NCI-H510A treated with DMSO at 0.1 percent for 48 hours (cell line): ENCODE measurements at regions not wholly inside any gene's neighbourhood (a gene's known extent, or its start where the extent isn't known, plus 50 kb on each side); places are given as distances from the start of the nearest gene placed in this dataset.

ENCODE experiments used
- DNase-seq: peaks from one replicate; lab custom pipeline; 2025; lab: John Stamatoyannopoulos, UW

GRCh38 chr5:155921621-155922020 is 405.3 kb upstream of the SGCD start:
- no peak for DNase-seq

- DNase-seq, result no peak
Measured at GRCh38 chr5:155923784-155924183, 403.2 kb upstream of the SGCD start.

DNA sequence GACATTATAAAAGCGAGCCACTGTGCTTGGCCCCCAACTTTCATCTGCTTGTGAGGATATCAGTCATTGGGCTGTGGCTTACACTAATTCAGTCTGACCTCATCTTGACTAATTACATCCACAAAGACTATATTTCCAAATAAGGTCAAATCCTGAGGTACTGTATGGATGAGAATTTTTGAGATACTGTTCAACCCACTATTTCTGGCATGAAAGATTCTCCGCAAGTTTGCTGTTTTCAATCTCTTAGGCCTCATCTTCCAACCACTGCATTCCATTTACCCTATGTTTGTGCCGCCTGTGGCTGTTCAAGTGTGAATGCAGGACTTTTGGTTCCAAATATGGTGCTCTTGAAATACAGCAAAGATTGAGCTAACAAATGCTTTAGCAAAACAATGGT is 400.9 kb upstream of the SGCD start:
- DNase-seq, result no peak

DNA sequence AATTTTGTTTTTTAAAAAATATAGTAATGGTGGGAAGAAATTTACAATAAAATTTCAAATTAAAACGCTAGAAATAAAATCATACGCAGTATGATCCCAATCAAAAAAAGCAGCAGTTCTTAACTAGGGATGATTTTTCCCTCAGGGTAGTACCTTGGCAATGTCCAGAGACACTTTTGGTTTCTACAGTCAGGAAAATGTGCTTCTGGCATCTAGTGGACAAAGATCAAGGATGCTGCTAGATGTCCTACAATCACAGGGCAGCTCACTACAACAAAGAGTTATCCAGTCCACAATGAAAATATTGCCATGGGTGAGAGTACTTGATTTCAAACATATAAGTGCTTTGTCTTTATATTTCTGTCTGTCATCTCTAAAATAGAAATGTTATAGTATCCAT is 400.2 kb upstream of the SGCD start:
- no peak for DNase-seq

- DNase-seq, result no peak
Measured at GRCh38 chr5:155929112-155929511, 397.9 kb upstream of the SGCD start.

DNA sequence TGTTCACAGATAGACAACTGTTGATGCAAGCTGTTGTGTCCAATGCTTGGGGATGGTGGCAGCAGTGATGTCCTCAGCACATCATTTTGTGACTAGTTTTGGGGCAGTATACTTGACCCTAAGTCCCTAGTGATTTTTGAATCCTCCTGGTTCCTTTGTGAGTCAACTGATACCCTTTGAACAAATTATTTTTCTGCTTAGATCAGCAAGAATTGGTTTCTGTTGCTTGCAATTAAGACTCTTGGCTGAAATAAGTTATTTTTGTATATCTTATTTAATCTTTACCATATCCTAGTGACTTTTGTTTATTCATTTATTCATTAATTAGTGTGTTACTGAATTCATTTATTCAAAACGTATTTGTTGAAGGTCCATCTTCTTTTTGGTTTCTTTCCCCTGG is 392.0 kb upstream of the SGCD start:
- DNase-seq, result no peak

DNA sequence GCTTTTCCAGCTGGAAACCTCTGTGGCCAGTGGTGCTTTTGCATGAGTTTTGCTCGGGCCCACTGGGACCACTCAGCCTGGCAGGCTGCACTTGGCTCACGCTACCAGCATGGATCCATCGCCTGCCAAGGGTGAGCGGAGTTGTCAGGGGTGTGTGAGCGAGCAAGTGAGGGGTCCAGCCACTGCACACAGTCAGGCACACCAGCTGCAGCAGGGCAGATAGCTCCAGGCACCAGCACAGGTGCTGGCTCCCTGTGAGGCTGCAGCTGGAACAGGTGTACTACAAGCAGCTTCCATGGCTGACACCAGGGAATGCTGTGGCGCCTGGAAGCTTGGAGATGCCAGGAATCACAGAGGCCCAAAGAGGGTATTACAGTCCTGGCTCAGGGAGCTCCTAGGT is 391.2 kb upstream of the SGCD start:
- no peak for DNase-seq

DNA sequence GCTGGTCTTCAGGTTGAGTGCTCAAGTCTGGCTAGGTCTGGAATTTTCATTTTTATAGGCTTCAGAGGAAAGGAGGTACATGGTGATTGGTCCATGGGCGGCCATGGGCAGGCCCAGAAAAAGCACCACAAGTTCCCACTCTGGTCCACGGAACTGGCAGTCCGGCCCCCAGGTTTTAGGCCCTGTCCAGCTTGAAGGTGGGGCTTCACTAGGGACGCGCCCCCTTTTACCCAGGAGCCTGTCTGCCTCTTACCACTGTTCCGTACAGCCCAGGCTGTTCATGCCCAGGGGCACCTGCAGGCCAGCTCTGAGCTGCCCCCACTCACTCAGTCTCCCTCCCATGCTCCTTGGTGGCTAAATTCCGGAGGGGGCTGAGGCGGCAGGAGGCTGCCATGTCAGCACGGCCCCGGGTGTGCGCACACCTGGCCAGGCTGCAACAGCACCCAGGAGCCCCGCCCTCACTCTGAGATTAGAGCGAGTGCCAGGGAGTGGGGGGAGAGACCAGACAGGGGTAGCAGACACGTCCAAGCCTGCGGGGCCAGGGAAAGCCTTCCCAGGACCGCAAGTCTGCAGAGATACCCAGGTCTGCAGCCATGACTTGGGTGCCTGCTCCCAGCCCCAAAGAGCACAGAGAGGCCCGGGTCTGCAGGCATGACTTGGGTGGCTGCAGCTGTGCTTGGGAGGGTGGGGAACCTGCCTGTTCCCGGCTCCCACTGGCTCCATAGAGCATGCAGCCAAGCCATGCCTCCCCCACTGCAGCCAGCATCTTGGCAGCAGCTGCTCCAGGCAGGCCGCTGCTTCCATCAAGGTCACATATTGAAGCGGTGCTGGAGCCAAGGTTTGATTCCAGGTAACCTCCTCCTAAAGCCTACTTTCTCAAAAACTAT is 390.2 kb upstream of the SGCD start:
- DNase-seq, result no peak

GRCh38 chr5:155938051-155938450 is 388.9 kb upstream of the SGCD start:
- no peak for DNase-seq

DNA sequence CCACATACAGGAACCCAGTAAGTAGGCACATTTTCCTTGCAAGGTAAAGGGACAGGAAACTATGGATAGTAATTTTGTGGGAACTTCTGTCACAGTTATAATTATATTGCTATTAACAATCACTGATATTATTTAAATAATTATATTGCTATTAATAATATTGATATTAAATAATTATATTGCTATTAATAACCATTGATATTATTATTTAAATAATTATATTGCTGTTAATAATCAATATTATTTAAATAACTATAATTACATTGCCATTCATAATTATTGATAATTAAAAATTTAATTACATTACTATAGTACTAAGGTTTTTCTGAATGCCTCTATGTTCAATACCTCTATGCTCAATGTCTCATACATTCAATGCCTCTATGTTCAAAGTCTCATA is 385.6 kb upstream of the SGCD start:
- DNase-seq, result no peak

GRCh38 chr5:155943516-155944407 is 383.2 kb upstream of the SGCD start:
- DNase-seq, result peak; percentile 9

- no peak for DNase-seq
Measured at GRCh38 chr5:155947394-155948062, 379.4 kb upstream of the SGCD start.

GRCh38 chr5:155948576-155948975 is 378.4 kb upstream of the SGCD start:
- no peak for DNase-seq

- DNase-seq, result no peak
Measured at GRCh38 chr5:155952486-155953089, 374.4 kb upstream of the SGCD start.

- no peak for DNase-seq
Measured at GRCh38 chr5:155953335-155953734, 373.6 kb upstream of the SGCD start.

GRCh38 chr5:155954701-155955445 is 372.1 kb upstream of the SGCD start:
- no peak for DNase-seq

DNA sequence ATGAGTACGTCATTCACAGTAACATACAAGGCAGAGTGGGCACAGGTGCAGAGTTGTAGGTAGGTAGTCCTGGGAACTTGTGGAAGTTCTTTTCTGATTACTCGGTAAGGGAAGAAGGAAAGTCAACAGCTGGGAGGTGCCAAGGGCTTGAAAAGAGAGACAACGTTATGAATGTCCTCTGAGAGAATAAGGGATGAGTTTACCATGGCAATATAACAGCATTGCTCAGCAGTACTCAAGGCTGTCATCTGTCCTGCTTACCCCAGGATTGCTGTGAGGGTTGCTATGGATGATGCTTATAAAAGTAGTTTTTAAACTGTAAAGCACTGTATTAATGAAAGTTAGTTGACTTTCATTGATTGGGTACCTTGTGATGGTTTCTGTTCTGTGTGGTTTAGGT is 369.1 kb upstream of the SGCD start:
- DNase-seq, result no peak

GRCh38 chr5:155959082-155959481 is 367.9 kb upstream of the SGCD start:
- DNase-seq, result no peak

DNA sequence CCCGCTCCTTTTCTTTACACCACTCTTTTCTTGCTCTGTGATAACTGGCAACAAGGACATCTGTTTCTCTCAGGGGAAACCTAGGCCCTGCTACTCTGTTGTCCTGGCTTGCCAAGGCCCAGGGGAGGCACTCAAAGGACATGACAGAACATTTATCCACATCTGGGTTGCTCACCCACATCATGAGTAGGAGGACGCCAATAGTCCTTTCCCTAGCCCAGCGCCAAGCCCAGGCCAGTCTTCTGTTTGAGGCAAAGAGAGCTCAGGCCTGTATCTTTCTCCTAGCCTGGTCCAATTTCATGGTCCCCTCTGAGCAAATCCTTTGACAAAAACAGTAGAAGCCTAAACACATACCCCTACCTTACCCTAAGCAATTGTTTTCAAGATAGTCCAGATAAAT is 366.8 kb upstream of the SGCD start:
- DNase-seq, result no peak

DNA sequence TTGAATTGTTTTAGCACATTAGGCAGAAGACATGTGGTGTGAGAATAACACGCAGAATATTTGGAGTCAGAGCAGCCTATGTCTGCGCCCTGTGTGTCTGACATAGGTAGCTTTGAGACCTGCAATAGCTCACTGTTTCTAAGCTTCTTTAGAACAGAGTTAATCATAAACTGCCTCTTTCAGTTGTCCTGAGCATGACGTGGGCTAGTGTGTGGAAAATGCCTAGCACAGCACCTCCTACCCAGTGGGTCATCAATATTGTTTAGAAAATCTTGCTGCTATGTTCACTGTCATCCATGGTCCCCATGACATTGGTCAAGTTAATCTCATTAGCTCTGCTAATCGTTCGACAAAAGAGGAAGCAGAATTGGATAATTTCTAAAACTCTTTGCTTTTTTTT is 357.4 kb upstream of the SGCD start:
- no peak for DNase-seq

DNA sequence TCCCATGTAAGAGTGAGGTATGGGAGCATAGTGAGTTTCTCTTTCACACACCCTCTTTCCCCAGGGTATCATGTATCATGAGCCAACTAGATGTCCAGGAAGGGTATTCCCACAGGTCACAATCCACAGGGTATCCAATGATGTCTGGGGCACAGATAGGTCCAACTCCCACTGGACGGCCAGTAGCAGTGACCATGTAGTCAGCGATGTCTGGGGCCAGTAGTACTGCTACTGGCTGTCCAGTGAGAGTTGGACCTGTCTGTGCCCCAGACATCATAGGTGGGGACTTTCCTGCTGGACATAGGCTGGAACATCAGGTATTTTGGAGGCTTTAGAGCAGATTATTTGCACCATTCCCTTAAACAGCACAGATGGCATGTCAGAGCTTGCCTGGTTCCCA is 352.6 kb upstream of the SGCD start:
- DNase-seq, result no peak
